ENCODE measurements at regions not wholly inside any gene's neighbourhood (a gene's known extent, or its start where the extent isn't known, plus 50 kb on each side); places are given as distances from the start of the nearest gene placed in this dataset.

DNA sequence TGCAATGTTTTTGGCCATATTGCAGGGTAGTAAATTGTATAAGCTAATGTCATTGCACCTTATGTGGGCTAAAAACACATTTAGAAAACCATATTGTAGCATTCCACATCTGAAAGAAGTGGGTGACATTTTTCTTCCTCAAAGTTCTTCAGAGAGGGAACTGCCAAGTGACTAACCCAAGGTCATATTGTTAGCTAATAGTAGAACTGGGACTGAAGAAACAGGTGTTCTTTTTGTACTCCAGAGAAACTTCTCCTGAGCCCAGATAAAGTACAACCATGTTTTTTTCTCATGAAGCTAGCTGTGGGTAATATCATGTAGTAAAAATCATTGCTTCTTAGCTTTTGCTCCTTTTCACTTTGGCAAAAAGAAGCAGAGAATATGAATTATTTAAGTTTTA is 333.0 kb downstream of the NSUN3 start:
- Histone ChIP-seq H3K9me3 (replicated peaks; ENCODE audit: control insufficient read depth, insufficient read depth, low read depth, low read length) (no peaks in the 10 kb centered on the region), H3K9me1 (ENCODE audit: control insufficient read depth, insufficient read depth, low read length) (no peaks in the 10 kb centered on the region), H3K4me1 (replicated peaks in 1 of 2; ENCODE audit: control insufficient read depth in 2 of 2, insufficient read depth in 2 of 2, low read length in 2 of 2) (no peaks in the 10 kb centered on the region), H3K27ac (ENCODE audit: extremely low read depth, low read depth, low read length) (no peak overlapping the region), H2AFZ (ENCODE audit: low read depth, low read length) (no peak overlapping the region), H3K9ac (ENCODE audit: insufficient read depth in 1 of 2, low read depth in 2 of 2, low read length in 2 of 2) (no peak overlapping the region), H4K20me1 (replicated peaks; ENCODE audit: control insufficient read depth, insufficient read depth, low read length) (no peaks in the 10 kb centered on the region), H3K79me2 (ENCODE audit: control insufficient read depth, insufficient read depth, low read length) (no peaks in the 10 kb centered on the region), H3K4me3 (no peak overlapping the region), H3K4me2 (ENCODE audit: insufficient read depth, low read length) (no peak overlapping the region), H3K27me3 (ENCODE audit: control insufficient read depth in 2 of 2, insufficient read depth in 2 of 2, low read length in 2 of 2) (no peaks in the 10 kb centered on the region), H3K36me3 (ENCODE audit: control insufficient read depth, insufficient read depth, low read length) (no peaks in the 10 kb centered on the region)
- FAIRE-seq (no peak), ATAC-seq (no peak), DNase-seq (ENCODE audit: extremely low read depth in 1 of 4, low spot score in 3 of 4) (no peak)
- ChIA-PET CTCF (ENCODE audit: low intra/inter-chr PET ratio) (no interaction called here), POLR2A (no interaction called here)
- in situ Hi-C loops (cut with MboI) (no loop called here), intact Hi-C loops (cut with micrococcal nuclease) (no loop called here)
- BruUV-seq (replicated peaks), result no TSS peak
- no peak for TF ChIP-seq ZNF143 (CRISPR knock-in tag; IDR thresholded peaks at IDR 0.05)
- TF ChIP-seq ARID1B (IDR thresholded peaks at IDR 0.05), result no peak
- TF ChIP-seq ZNF507 (tag; conservative IDR thresholded peaks at IDR 0.05), result no peak
- TF ChIP-seq, protein P1, sequence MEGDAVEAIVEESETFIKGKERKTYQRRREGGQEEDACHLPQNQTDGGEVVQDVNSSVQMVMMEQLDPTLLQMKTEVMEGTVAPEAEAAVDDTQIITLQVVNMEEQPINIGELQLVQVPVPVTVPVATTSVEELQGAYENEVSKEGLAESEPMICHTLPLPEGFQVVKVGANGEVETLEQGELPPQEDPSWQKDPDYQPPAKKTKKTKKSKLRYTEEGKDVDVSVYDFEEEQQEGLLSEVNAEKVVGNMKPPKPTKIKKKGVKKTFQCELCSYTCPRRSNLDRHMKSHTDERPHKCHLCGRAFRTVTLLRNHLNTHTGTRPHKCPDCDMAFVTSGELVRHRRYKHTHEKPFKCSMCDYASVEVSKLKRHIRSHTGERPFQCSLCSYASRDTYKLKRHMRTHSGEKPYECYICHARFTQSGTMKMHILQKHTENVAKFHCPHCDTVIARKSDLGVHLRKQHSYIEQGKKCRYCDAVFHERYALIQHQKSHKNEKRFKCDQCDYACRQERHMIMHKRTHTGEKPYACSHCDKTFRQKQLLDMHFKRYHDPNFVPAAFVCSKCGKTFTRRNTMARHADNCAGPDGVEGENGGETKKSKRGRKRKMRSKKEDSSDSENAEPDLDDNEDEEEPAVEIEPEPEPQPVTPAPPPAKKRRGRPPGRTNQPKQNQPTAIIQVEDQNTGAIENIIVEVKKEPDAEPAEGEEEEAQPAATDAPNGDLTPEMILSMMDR (IDR thresholded peaks at IDR 0.05 in 2 of 3, conservative IDR thresholded peaks at IDR 0.05 in 1 of 3; ENCODE audit: insufficient read depth in 2 of 3, low read depth in 1 of 3, low read length in 3 of 3), result no peak
- TF ChIP-seq L3MBTL2 (IDR thresholded peaks at IDR 0.05), result no peak
- TF ChIP-seq POLR3A (IDR thresholded peaks at IDR 0.05; ENCODE audit: borderline replicate concordance, extremely low read depth, insufficient read depth, insufficient read length), result no peak
- no peak for TF ChIP-seq RB1 (IDR thresholded peaks at IDR 0.05; ENCODE audit: low read depth)
- TF ChIP-seq, protein P2, sequence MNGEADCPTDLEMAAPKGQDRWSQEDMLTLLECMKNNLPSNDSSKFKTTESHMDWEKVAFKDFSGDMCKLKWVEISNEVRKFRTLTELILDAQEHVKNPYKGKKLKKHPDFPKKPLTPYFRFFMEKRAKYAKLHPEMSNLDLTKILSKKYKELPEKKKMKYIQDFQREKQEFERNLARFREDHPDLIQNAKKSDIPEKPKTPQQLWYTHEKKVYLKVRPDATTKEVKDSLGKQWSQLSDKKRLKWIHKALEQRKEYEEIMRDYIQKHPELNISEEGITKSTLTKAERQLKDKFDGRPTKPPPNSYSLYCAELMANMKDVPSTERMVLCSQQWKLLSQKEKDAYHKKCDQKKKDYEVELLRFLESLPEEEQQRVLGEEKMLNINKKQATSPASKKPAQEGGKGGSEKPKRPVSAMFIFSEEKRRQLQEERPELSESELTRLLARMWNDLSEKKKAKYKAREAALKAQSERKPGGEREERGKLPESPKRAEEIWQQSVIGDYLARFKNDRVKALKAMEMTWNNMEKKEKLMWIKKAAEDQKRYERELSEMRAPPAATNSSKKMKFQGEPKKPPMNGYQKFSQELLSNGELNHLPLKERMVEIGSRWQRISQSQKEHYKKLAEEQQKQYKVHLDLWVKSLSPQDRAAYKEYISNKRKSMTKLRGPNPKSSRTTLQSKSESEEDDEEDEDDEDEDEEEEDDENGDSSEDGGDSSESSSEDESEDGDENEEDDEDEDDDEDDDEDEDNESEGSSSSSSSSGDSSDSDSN (IDR thresholded peaks at IDR 0.05; ENCODE audit: borderline replicate concordance in 1 of 2, low read depth in 2 of 2, low read length in 2 of 2), result no peak
- TF ChIP-seq, protein P3, sequence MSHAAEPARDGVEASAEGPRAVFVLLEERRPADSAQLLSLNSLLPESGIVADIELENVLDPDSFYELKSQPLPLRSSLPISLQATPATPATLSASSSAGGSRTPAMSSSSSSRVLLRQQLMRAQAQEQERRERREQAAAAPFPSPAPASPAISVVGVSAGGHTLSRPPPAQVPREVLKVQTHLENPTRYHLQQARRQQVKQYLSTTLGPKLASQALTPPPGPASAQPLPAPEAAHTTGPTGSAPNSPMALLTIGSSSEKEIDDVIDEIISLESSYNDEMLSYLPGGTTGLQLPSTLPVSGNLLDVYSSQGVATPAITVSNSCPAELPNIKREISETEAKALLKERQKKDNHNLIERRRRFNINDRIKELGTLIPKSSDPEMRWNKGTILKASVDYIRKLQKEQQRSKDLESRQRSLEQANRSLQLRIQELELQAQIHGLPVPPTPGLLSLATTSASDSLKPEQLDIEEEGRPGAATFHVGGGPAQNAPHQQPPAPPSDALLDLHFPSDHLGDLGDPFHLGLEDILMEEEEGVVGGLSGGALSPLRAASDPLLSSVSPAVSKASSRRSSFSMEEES (CRISPR knock-in tag; IDR thresholded peaks at IDR 0.05), result no peak
- TF ChIP-seq MTA3 (IDR thresholded peaks at IDR 0.05; ENCODE audit: borderline replicate concordance), result no peak
- no peak for TF ChIP-seq ARNT (IDR thresholded peaks at IDR 0.05)
- no peak for TF ChIP-seq ZNF316 (IDR thresholded peaks at IDR 0.05)
- TF ChIP-seq, protein P4, sequence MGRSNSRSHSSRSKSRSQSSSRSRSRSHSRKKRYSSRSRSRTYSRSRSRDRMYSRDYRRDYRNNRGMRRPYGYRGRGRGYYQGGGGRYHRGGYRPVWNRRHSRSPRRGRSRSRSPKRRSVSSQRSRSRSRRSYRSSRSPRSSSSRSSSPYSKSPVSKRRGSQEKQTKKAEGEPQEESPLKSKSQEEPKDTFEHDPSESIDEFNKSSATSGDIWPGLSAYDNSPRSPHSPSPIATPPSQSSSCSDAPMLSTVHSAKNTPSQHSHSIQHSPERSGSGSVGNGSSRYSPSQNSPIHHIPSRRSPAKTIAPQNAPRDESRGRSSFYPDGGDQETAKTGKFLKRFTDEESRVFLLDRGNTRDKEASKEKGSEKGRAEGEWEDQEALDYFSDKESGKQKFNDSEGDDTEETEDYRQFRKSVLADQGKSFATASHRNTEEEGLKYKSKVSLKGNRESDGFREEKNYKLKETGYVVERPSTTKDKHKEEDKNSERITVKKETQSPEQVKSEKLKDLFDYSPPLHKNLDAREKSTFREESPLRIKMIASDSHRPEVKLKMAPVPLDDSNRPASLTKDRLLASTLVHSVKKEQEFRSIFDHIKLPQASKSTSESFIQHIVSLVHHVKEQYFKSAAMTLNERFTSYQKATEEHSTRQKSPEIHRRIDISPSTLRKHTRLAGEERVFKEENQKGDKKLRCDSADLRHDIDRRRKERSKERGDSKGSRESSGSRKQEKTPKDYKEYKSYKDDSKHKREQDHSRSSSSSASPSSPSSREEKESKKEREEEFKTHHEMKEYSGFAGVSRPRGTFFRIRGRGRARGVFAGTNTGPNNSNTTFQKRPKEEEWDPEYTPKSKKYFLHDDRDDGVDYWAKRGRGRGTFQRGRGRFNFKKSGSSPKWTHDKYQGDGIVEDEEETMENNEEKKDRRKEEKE (IDR thresholded peaks at IDR 0.05; ENCODE audit: borderline replicate concordance in 1 of 2, control insufficient read depth in 1 of 2, low read depth in 2 of 2, low read length in 1 of 2), result no peak
- TF ChIP-seq ZNF699 (CRISPR knock-in tag; IDR thresholded peaks at IDR 0.05; ENCODE audit: insufficient replicate concordance), result no peak
- no peak for TF ChIP-seq SOX6 (IDR thresholded peaks at IDR 0.05)

Measured in K562 (cell line).